Neural cell (in vitro differentiated cells): ENCODE measurements at regions not wholly inside any gene's neighbourhood (a gene's known extent, or its start where the extent isn't known, plus 50 kb on each side); places are given as distances from the start of the nearest gene placed in this dataset.
A peak's percentile ranks its signal among the peaks of the same experiment; 100 is the strongest.

ENCODE experiments used
- H2AFZ ChIP-seq: fragments of 200-600, 300-800 bp; sonication (generic), shearing (Covaris generic); 2 replicates; pipeline ENCODE4 v1.6.0; 2014; ENCODE audit warnings: low read depth, mild to moderate bottlenecking, antibody characterized with exemption, low read length, moderate library complexity
- H3F3A ChIP-seq: fragments of 200-600 bp; shearing (Covaris generic); 2 replicates; pipeline ENCODE4 v1.6.1; 2016; ENCODE audit warnings: mild to moderate bottlenecking, moderate library complexity, mixed read lengths, antibody characterized with exemption, low read length; ENCODE audit not compliant: insufficient read depth, poor library complexity, severe bottlenecking
- H3K27ac ChIP-seq: fragments of 200-600, 300-800 bp; sonication (generic), shearing (Covaris generic); 2 replicates; pipeline ENCODE4 v1.5.1; 2014; ENCODE audit warnings: mild to moderate bottlenecking, low read length, moderate library complexity
- H3K27me3 ChIP-seq: fragments of 300-800, 200-600 bp; sonication (generic), shearing (Covaris generic); 2 replicates; pipeline ENCODE4 v1.6.0; 2014; ENCODE audit warnings: mild to moderate bottlenecking, low read depth, low read length, moderate library complexity; ENCODE audit not compliant: insufficient read depth
- H3K36me3 ChIP-seq: fragments of 300-800, 200-600 bp; sonication (generic), shearing (Covaris generic); 2 replicates; pipeline ENCODE4 v1.5.1; 2014; ENCODE audit warnings: mild to moderate bottlenecking, antibody characterized with exemption, low read length, moderate library complexity; ENCODE audit not compliant: insufficient read depth
- H3K4me2 ChIP-seq: fragments of 300-800, 200-600 bp; sonication (generic), shearing (Covaris generic); 2 replicates; pipeline ENCODE4 v1.6.0; 2014; ENCODE audit warnings: mild to moderate bottlenecking, low read length
- H3K4me3 ChIP-seq: fragments of 300-800, 200-600 bp; sonication (generic), shearing (Covaris generic); 2 replicates; pipeline ENCODE4 v1.5.1; 2014; ENCODE audit warnings: mild to moderate bottlenecking, low read length, moderate library complexity
- H3K79me2 ChIP-seq: fragments of 200-600 bp; shearing (Covaris generic); replicated peaks from 2 replicates; pipeline ENCODE4 v1.6.0; 2014; ENCODE audit warnings: mild to moderate bottlenecking, low read length, moderate library complexity; ENCODE audit not compliant: insufficient read depth
- H3K9ac ChIP-seq: fragments of 300-800, 200-600 bp; sonication (generic), shearing (Covaris generic); 2 replicates; pipeline ENCODE4 v1.6.1; 2016; ENCODE audit warnings: mild to moderate bottlenecking, low read length, mixed read lengths
- H3K9me2 ChIP-seq: fragments of 200-600 bp; shearing (Covaris generic); 2 replicates; pipeline ENCODE4 v1.6.1; 2016; ENCODE audit warnings: mild to moderate bottlenecking, low read length, mixed read lengths; ENCODE audit not compliant: insufficient read depth
- H3K9me3 ChIP-seq: fragments of 200-600, 300-800 bp; sonication (generic), shearing (Covaris generic); 2 replicates; pipeline ENCODE4 v1.6.1; 2016; ENCODE audit warnings: mild to moderate bottlenecking, mixed run types, low read length, moderate library complexity, mixed read lengths
- H4K20me1 ChIP-seq: fragments of 200-600 bp; shearing (Covaris generic); 2 replicates; pipeline ENCODE4 v1.6.1; 2016; ENCODE audit warnings: mild to moderate bottlenecking, mixed run types; ENCODE audit not compliant: insufficient read depth
- EP300 ChIP-seq: fragments of 450-650 bp; conservative IDR thresholded peaks from 2 replicates; pipeline ENCODE4 v1.6.1; 2014; ENCODE audit warnings: antibody characterized with exemption, mild to moderate bottlenecking, moderate library complexity; ENCODE audit not compliant: poor library complexity, severe bottlenecking
- EZH2 ChIP-seq: fragments of 200-600, 300-800 bp; shearing (Covaris generic), sonication (generic); IDR thresholded peaks from 2 replicates; pipeline ENCODE4 v1.6.1; 2014; ENCODE audit warnings: antibody characterized with exemption, low read length, borderline replicate concordance, mild to moderate bottlenecking; ENCODE audit not compliant: insufficient read depth, poor library complexity, severe bottlenecking
- MXI1 ChIP-seq: fragments of 450-650 bp; conservative IDR thresholded peaks from 2 replicates; pipeline ENCODE4 v1.6.1; 2014; ENCODE audit warnings: antibody characterized with exemption, mild to moderate bottlenecking; ENCODE audit not compliant: poor library complexity, severe bottlenecking
- POLR2AphosphoS5 ChIP-seq: IDR thresholded peaks from 2 replicates; pipeline ENCODE4 v1.6.1; 2012
- RAD21 ChIP-seq: fragments of 450-650 bp; conservative IDR thresholded peaks from 2 replicates; pipeline ENCODE4 v1.6.1; 2014; ENCODE audit warnings: antibody characterized with exemption, mild to moderate bottlenecking, moderate library complexity
- SMC3 ChIP-seq: fragments of 450-650 bp; conservative IDR thresholded peaks from 2 replicates; pipeline ENCODE4 v1.6.1; 2014; ENCODE audit warnings: antibody characterized with exemption, mild to moderate bottlenecking, moderate library complexity; ENCODE audit not compliant: poor library complexity
- TAF1 ChIP-seq: IDR thresholded peaks from 2 replicates; pipeline ENCODE4 v1.6.1; 2012; ENCODE audit warnings: low read depth
- TF ChIP-seq, protein P1 (sequence below): fragments of 450-650 bp; IDR thresholded peaks from 2 replicates; pipeline ENCODE4 v1.5.1; 2014; ENCODE audit warnings: antibody characterized with exemption, mild to moderate bottlenecking, moderate library complexity; ENCODE audit not compliant: poor library complexity, severe bottlenecking
- TF ChIP-seq, protein P2 (sequence below): IDR thresholded peaks from 2 replicates; pipeline ENCODE4 v1.6.1; 2012; ENCODE audit warnings: borderline replicate concordance

- H3K4me3 ChIP-seq: no peak overlapping the region
- H4K20me1 ChIP-seq: no peaks in the 10 kb centered on the region
- H3K36me3 ChIP-seq: no peaks in the 10 kb centered on the region
- no peak overlapping the region for H3K4me2 ChIP-seq
- no peaks in the 10 kb centered on the region for H3K27me3 ChIP-seq
- H3K79me2 ChIP-seq: no peaks in the 10 kb centered on the region
- no peak overlapping the region for H3K27ac ChIP-seq
- no peak for TF ChIP-seq POLR2AphosphoS5
- TF ChIP-seq, protein P1, sequence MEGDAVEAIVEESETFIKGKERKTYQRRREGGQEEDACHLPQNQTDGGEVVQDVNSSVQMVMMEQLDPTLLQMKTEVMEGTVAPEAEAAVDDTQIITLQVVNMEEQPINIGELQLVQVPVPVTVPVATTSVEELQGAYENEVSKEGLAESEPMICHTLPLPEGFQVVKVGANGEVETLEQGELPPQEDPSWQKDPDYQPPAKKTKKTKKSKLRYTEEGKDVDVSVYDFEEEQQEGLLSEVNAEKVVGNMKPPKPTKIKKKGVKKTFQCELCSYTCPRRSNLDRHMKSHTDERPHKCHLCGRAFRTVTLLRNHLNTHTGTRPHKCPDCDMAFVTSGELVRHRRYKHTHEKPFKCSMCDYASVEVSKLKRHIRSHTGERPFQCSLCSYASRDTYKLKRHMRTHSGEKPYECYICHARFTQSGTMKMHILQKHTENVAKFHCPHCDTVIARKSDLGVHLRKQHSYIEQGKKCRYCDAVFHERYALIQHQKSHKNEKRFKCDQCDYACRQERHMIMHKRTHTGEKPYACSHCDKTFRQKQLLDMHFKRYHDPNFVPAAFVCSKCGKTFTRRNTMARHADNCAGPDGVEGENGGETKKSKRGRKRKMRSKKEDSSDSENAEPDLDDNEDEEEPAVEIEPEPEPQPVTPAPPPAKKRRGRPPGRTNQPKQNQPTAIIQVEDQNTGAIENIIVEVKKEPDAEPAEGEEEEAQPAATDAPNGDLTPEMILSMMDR: no peak
- no peak for TF ChIP-seq EP300
- TF ChIP-seq, protein P2, sequence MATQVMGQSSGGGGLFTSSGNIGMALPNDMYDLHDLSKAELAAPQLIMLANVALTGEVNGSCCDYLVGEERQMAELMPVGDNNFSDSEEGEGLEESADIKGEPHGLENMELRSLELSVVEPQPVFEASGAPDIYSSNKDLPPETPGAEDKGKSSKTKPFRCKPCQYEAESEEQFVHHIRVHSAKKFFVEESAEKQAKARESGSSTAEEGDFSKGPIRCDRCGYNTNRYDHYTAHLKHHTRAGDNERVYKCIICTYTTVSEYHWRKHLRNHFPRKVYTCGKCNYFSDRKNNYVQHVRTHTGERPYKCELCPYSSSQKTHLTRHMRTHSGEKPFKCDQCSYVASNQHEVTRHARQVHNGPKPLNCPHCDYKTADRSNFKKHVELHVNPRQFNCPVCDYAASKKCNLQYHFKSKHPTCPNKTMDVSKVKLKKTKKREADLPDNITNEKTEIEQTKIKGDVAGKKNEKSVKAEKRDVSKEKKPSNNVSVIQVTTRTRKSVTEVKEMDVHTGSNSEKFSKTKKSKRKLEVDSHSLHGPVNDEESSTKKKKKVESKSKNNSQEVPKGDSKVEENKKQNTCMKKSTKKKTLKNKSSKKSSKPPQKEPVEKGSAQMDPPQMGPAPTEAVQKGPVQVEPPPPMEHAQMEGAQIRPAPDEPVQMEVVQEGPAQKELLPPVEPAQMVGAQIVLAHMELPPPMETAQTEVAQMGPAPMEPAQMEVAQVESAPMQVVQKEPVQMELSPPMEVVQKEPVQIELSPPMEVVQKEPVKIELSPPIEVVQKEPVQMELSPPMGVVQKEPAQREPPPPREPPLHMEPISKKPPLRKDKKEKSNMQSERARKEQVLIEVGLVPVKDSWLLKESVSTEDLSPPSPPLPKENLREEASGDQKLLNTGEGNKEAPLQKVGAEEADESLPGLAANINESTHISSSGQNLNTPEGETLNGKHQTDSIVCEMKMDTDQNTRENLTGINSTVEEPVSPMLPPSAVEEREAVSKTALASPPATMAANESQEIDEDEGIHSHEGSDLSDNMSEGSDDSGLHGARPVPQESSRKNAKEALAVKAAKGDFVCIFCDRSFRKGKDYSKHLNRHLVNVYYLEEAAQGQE: no peak
- no peak for TF ChIP-seq SMC3
- no peak for TF ChIP-seq TAF1
- no peak for TF ChIP-seq MXI1
- no peak for TF ChIP-seq RAD21
- no peak for TF ChIP-seq EZH2
- H3K9me3 ChIP-seq: no peaks in the 10 kb centered on the region
- H3K9ac ChIP-seq: no peak overlapping the region
- no peaks in the 10 kb centered on the region for H3F3A ChIP-seq
- no peak overlapping the region for H2AFZ ChIP-seq
- H3K9me2 ChIP-seq: no peaks in the 10 kb centered on the region
These were observed 99.4 kb downstream of the CBLN2 start for GRCh38 chr18:72444798-72445155.

GRCh38 chr18:72444111-72444797, 99.9 kb downstream of the CBLN2 start:
- Histone ChIP-seq H3K4me3 (no peak overlapping the region), H3K9me2 (no peaks in the 10 kb centered on the region), H3K9me3 (no peaks in the 10 kb centered on the region), H2AFZ (no peak overlapping the region), H3K36me3 (no peaks in the 10 kb centered on the region), H3K27me3 (no peaks in the 10 kb centered on the region), H3K4me2 (no peak overlapping the region), H3K27ac (no peak overlapping the region), H3F3A (no peaks in the 10 kb centered on the region), H3K79me2 (no peaks in the 10 kb centered on the region), H3K9ac (no peak overlapping the region), H4K20me1 (no peaks in the 10 kb centered on the region)
- no peak for TF ChIP-seq SMC3
- TF ChIP-seq POLR2AphosphoS5: no peak
- peak; percentile 30 for TF ChIP-seq EP300

- no peaks in the 10 kb centered on the region for H3K36me3 ChIP-seq
- no peaks in the 10 kb centered on the region for H4K20me1 ChIP-seq
- no peaks in the 10 kb centered on the region for H3K9me3 ChIP-seq
- H3K9ac ChIP-seq: no peak overlapping the region
- no peak overlapping the region for H3K27ac ChIP-seq
- H3K79me2 ChIP-seq: no peaks in the 10 kb centered on the region
- no peaks in the 10 kb centered on the region for H3F3A ChIP-seq
- no peak for TF ChIP-seq EP300
- no peak for TF ChIP-seq TAF1
- no peak for TF ChIP-seq POLR2AphosphoS5
- TF ChIP-seq, protein P1: no peak
- TF ChIP-seq MXI1: no peak
- TF ChIP-seq, protein P2: no peak
- no peak for TF ChIP-seq RAD21
- no peak for TF ChIP-seq SMC3
- TF ChIP-seq EZH2: no peak
- H3K4me2 ChIP-seq: no peak overlapping the region
- no peak overlapping the region for H2AFZ ChIP-seq
- no peaks in the 10 kb centered on the region for H3K9me2 ChIP-seq
- H3K27me3 ChIP-seq: no peaks in the 10 kb centered on the region
- no peak overlapping the region for H3K4me3 ChIP-seq
These were observed 107.7 kb downstream of the CBLN2 start for GRCh38 chr18:72436401-72436800.
